ENCODE measurements at regions not wholly inside any gene's neighbourhood (a gene's known extent, or its start where the extent isn't known, plus 50 kb on each side); places are given as distances from the start of the nearest gene placed in this dataset.

- Histone ChIP-seq H4K20me1 (ENCODE audit: insufficient read depth, low read length, poor library complexity, severe bottlenecking) (no peaks in the 10 kb centered on the region), H2AFZ (ENCODE audit: low read length) (no peak overlapping the region), H3K9ac (ENCODE audit: low read depth, low read length, poor library complexity, severe bottlenecking) (no peak overlapping the region), H3K9me3 (ENCODE audit: insufficient read depth, low read depth, low read length) (no peaks in the 10 kb centered on the region), H3K27me3 (ENCODE audit: insufficient read depth, low read length, poor library complexity, severe bottlenecking) (no peaks in the 10 kb centered on the region), H3K4me3 (ENCODE audit: low read length, poor library complexity, severe bottlenecking) (no peak overlapping the region), H3K79me2 (ENCODE audit: insufficient read depth, low read length) (no peaks in the 10 kb centered on the region), H3K36me3 (ENCODE audit: insufficient read depth, low read length) (no peaks in the 10 kb centered on the region), H3F3A (ENCODE audit: low read depth) (no peaks in the 10 kb centered on the region), H3K9me2 (replicated peaks; ENCODE audit: low read depth, low read length) (no peaks in the 10 kb centered on the region), H3K4me1 (ENCODE audit: insufficient read depth, low read length, poor library complexity, severe bottlenecking) (no peaks in the 10 kb centered on the region), H3K4me2 (ENCODE audit: low read depth, low read length, poor library complexity, severe bottlenecking) (no peak overlapping the region)
- no peak for TF ChIP-seq CTCF (conservative IDR thresholded peaks at IDR 0.05; ENCODE audit: low read length)
- TF ChIP-seq EZH2phosphoT487 (IDR thresholded peaks at IDR 0.05; ENCODE audit: borderline replicate concordance): no peak
Observed at GRCh38 chr9:29556746-29557145, 1983.5 kb upstream of the C9orf72 start.

GRCh38 chr9:29564564-29564963 is 1991.3 kb upstream of the C9orf72 start:
- Histone ChIP-seq H3K4me3 (ENCODE audit: low read length, poor library complexity, severe bottlenecking) (no peak overlapping the region), H3F3A (ENCODE audit: low read depth) (no peaks in the 10 kb centered on the region), H3K36me3 (ENCODE audit: insufficient read depth, low read length) (no peaks in the 10 kb centered on the region), H3K9me3 (ENCODE audit: insufficient read depth, low read depth, low read length) (no peaks in the 10 kb centered on the region), H4K20me1 (ENCODE audit: insufficient read depth, low read length, poor library complexity, severe bottlenecking) (no peaks in the 10 kb centered on the region), H3K4me1 (ENCODE audit: insufficient read depth, low read length, poor library complexity, severe bottlenecking) (no peaks in the 10 kb centered on the region), H2AFZ (ENCODE audit: low read length) (no peak overlapping the region), H3K4me2 (ENCODE audit: low read depth, low read length, poor library complexity, severe bottlenecking) (no peak overlapping the region), H3K27me3 (ENCODE audit: insufficient read depth, low read length, poor library complexity, severe bottlenecking) (no peaks in the 10 kb centered on the region), H3K79me2 (ENCODE audit: insufficient read depth, low read length) (no peaks in the 10 kb centered on the region), H3K9ac (ENCODE audit: low read depth, low read length, poor library complexity, severe bottlenecking) (no peak overlapping the region), H3K9me2 (replicated peaks; ENCODE audit: low read depth, low read length) (0 out of 2 replicates have a peak, but pooled peaks cover 3% of the 10 kb centered on the region)
- TF ChIP-seq CTCF (conservative IDR thresholded peaks at IDR 0.05; ENCODE audit: low read length) (no peak), EZH2phosphoT487 (IDR thresholded peaks at IDR 0.05; ENCODE audit: borderline replicate concordance) (no peak)

- Histone ChIP-seq H3K9me3 (ENCODE audit: insufficient read depth, low read depth, low read length) (no peaks in the 10 kb centered on the region), H2AFZ (ENCODE audit: low read length) (no peak overlapping the region), H3K4me1 (ENCODE audit: insufficient read depth, low read length, poor library complexity, severe bottlenecking) (no peaks in the 10 kb centered on the region), H3K9me2 (replicated peaks; ENCODE audit: low read depth, low read length) (no peaks in the 10 kb centered on the region), H3K27me3 (ENCODE audit: insufficient read depth, low read length, poor library complexity, severe bottlenecking) (no peaks in the 10 kb centered on the region), H3K9ac (ENCODE audit: low read depth, low read length, poor library complexity, severe bottlenecking) (no peak overlapping the region), H4K20me1 (ENCODE audit: insufficient read depth, low read length, poor library complexity, severe bottlenecking) (no peaks in the 10 kb centered on the region), H3K4me2 (ENCODE audit: low read depth, low read length, poor library complexity, severe bottlenecking) (no peak overlapping the region), H3K4me3 (ENCODE audit: low read length, poor library complexity, severe bottlenecking) (no peak overlapping the region), H3F3A (ENCODE audit: low read depth) (no peaks in the 10 kb centered on the region), H3K36me3 (ENCODE audit: insufficient read depth, low read length) (no peaks in the 10 kb centered on the region), H3K79me2 (ENCODE audit: insufficient read depth, low read length) (no peaks in the 10 kb centered on the region)
- no peak for TF ChIP-seq EZH2phosphoT487 (IDR thresholded peaks at IDR 0.05; ENCODE audit: borderline replicate concordance)
- TF ChIP-seq CTCF (conservative IDR thresholded peaks at IDR 0.05; ENCODE audit: low read length): no peak
Observed at GRCh38 chr9:29575219-29575618, 2001.9 kb upstream of the C9orf72 start.

Measured in Loucy (cell line).